CD1c-positive myeloid dendritic cell (primary cell): ENCODE measurements at regions not wholly inside any gene's neighbourhood (a gene's known extent, or its start where the extent isn't known, plus 50 kb on each side); places are given as distances from the start of the nearest gene placed in this dataset.

Source experiments
- DNase-seq: peaks from one replicate; pipeline ENCODE4 v3.0.0-alpha.2; 2016; ENCODE audit errors: extremely low spot score

GRCh38 chr4:26020083-26020668 lies 106.2 kb downstream of the SMIM20 start:
- peak; percentile 95 for DNase-seq

GRCh38 chr4:26020881-26021280 lies 106.9 kb downstream of the SMIM20 start:
- DNase-seq = no peak

- DNase-seq = no peak
These were observed 107.7 kb downstream of the SMIM20 start for GRCh38 chr4:26021417-26022345.

- DNase-seq = no peak
These were observed 108.6 kb downstream of the SMIM20 start for GRCh38 chr4:26022346-26023202.

- no peak for DNase-seq
These were observed 109.4 kb downstream of the SMIM20 start for GRCh38 chr4:26023203-26023972.

- DNase-seq = no peak
These were observed 110.1 kb downstream of the SMIM20 start for GRCh38 chr4:26024079-26024478.

- DNase-seq = no peak
These were observed 114.2 kb downstream of the SMIM20 start for GRCh38 chr4:26028133-26028792.

- DNase-seq = peak; percentile 84
These were observed 115.0 kb downstream of the SMIM20 start for GRCh38 chr4:26028793-26029567.

GRCh38 chr4:26029568-26030131 lies 115.6 kb downstream of the SMIM20 start:
- no peak for DNase-seq

- DNase-seq = no peak
These were observed 116.2 kb downstream of the SMIM20 start for GRCh38 chr4:26030260-26030667.

GRCh38 chr4:26030780-26031179 lies 116.8 kb downstream of the SMIM20 start:
- DNase-seq = no peak

GRCh38 chr4:26031704-26032103 lies 117.7 kb downstream of the SMIM20 start:
- no peak for DNase-seq

GRCh38 chr4:26032142-26032541 lies 118.1 kb downstream of the SMIM20 start:
- no peak for DNase-seq

- DNase-seq = no peak
These were observed 118.8 kb downstream of the SMIM20 start for GRCh38 chr4:26032630-26033317.

GRCh38 chr4:26033389-26033788 lies 119.4 kb downstream of the SMIM20 start:
- no peak for DNase-seq

- DNase-seq = no peak
These were observed 120.8 kb downstream of the SMIM20 start for GRCh38 chr4:26034849-26035248.

- no peak for DNase-seq
These were observed 121.9 kb downstream of the SMIM20 start for GRCh38 chr4:26035921-26036320.

- no peak for DNase-seq
These were observed 125.8 kb downstream of the SMIM20 start for GRCh38 chr4:26039639-26040359.

- no peak for DNase-seq
These were observed 130.5 kb downstream of the SMIM20 start for GRCh38 chr4:26044524-26044923.
